Right lobe of liver (tissue), 6 donors: ENCODE measurements at regions not wholly inside any gene's neighbourhood (a gene's known extent, or its start where the extent isn't known, plus 50 kb on each side); places are given as distances from the start of the nearest gene placed in this dataset.
"Not testable (repeated sequence)": the region's sequence is repeated elsewhere in the genome, so short reads cannot be mapped to it uniquely, and the experiment has no call there.

Experiments
- ATAC-seq, 4 donors: fragments of 200-7000 bp; cut with Tn5 transposase; one replicate each; pipeline ENCODE4 v1.9.1; 2020; ENCODE audit warnings: mild to moderate bottlenecking in 4 of 4, moderate library complexity in 4 of 4
- DNase-seq, 3 donors: peaks; one replicate each; pipeline ENCODE4 v3.0.0-alpha.2; 2020
- H3K27ac ChIP-seq, 3 donors: fragments of 200-600 bp; one replicate each; pipeline ENCODE4 v1.8.0; 2022
- H3K27me3 ChIP-seq, 2 donors: fragments of 200-600 bp; one replicate each; pipeline ENCODE4 v1.8.0; 2022
- H3K36me3 ChIP-seq, 4 donors: fragments of 200-600 bp; sonication (generic) in 1 of 4; one replicate each; pipeline versions ENCODE4 v1.5.1 to v1.8.0; 2017 to 2022; ENCODE audit warnings: control low read depth in 1 of 4
- H3K4me1 ChIP-seq, 4 donors: fragments of 200-600 bp; sonication (generic) in 1 of 4; one replicate each; pipeline versions ENCODE4 v1.5.1 to v1.8.0; 2017 to 2022; ENCODE audit warnings: control low read depth in 1 of 4
- H3K4me3 ChIP-seq, 3 donors: fragments of 200-600 bp; one replicate each; pipeline ENCODE4 v1.8.0; 2022
- H3K9me3 ChIP-seq, 4 donors: fragments of 200-600 bp; sonication (generic) in 1 of 4; one replicate each; pipeline versions ENCODE4 v1.5.1 to v1.8.0; 2017 to 2022; ENCODE audit warnings: control low read depth in 1 of 4
- POLR2A ChIP-seq: fragments of 450-650 bp; IDR thresholded peaks from one replicate; pipeline ENCODE4 v1.6.1; 2017; ENCODE audit warnings: antibody characterized with exemption, mild to moderate bottlenecking
- WGBS: methylation state at CpG from one replicate; pipeline ENCODE4 v1.1.6; 2018; ENCODE audit warnings: low coverage, low lambda C conversion rate; ENCODE audit not compliant: insufficient coverage; ENCODE audit errors: missing lambda C conversion rate; 5-methylcytosine and 5-hydroxymethylcytosine counted together
- intact Hi-C, 2 donors: fragments of 100-400 bp; cut with DNase I; formaldehyde crosslinking; loops; one replicate each; pipeline versions ENCODE4 v1.11.2 to v1.14.1; 2022
- TF ChIP-seq, protein P1 (sequence below), 4 donors: fragments of 200-600 bp in 3 of 4; fragments of 450-650 bp in 1 of 4; IDR thresholded peaks; one replicate each; pipeline versions ENCODE4 v1.5.1 to v1.8.0; 2016 to 2022; ENCODE audit warnings: antibody characterized with exemption in 4 of 4, mild to moderate bottlenecking in 2 of 4
- donor health status: DM: no; HTN: yes; CAD: no.
- donor health status: DM: no; HTN: no; CAD: no.
- donor health status: DM: no; HTN: no; CAD: no.
- donor health status: DM: no; HTN: yes; CAD: no.
- donor health status: DM: no; HTN: yes; CAD: no.

DNA sequence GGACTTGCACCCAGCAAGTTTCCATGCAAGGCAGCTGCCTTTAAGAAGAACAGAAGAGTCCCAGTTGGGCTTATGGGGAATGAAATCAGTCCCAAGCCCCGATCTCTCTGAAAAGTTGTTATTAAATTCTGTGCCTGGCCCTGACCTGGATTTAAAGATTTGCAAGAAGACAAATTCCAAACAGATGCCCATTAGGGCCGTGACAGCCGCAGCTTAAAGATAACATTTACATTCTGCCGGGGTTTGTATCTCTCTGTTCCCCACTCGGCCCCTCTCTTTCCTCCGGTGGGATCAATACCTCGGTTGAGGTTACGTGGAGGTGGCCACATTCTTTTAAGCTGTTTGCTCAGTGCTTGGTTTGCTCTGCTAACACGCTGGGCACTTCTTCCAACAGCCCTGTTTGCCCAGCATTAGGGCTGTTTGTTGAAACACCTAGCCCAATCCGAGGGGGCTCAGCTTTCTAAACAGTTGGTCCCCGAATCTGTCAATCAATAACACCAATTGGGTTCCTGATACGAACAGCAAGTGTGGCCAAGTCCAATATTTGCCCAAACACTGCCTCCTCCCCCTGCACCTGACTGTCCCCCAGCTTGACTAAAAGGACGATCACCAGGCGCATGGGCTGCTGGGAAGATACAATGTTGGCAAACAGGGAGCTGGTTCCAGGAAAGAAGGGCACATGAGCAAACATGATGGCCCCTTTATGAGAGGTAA is 108.6 kb downstream of the RPLP1 start:
- TF ChIP-seq, protein P1, sequence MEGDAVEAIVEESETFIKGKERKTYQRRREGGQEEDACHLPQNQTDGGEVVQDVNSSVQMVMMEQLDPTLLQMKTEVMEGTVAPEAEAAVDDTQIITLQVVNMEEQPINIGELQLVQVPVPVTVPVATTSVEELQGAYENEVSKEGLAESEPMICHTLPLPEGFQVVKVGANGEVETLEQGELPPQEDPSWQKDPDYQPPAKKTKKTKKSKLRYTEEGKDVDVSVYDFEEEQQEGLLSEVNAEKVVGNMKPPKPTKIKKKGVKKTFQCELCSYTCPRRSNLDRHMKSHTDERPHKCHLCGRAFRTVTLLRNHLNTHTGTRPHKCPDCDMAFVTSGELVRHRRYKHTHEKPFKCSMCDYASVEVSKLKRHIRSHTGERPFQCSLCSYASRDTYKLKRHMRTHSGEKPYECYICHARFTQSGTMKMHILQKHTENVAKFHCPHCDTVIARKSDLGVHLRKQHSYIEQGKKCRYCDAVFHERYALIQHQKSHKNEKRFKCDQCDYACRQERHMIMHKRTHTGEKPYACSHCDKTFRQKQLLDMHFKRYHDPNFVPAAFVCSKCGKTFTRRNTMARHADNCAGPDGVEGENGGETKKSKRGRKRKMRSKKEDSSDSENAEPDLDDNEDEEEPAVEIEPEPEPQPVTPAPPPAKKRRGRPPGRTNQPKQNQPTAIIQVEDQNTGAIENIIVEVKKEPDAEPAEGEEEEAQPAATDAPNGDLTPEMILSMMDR (IDR thresholded peaks at IDR 0.05), result no peak
- TF ChIP-seq POLR2A, result peak; percentile 40
- no peaks in the 10 kb centered on the region for H3K9me3 ChIP-seq
- H3K27me3 ChIP-seq, result no peaks in the 10 kb centered on the region
- H3K4me3 ChIP-seq, result peak overlapping the region in 2 of 3 donors; percentile 44 to 49
- no peaks in the 10 kb centered on the region for H3K36me3 ChIP-seq
- intact Hi-C loops, result no loop called here
- DNase-seq (peak; percentile 80 to 95 (median 90)), ATAC-seq (peak; percentile 55 to 83 (median 70))
- H3K27ac ChIP-seq, result peak overlapping the region; percentile 78 to 94 (median 89)
- H3K4me1 ChIP-seq, result peaks cover 0 to 58% (median 21%) of the 10 kb centered on the region in 4 donors
- WGBS, result 24% methylated on average over 14 of the region's 14 CpGs

DNA sequence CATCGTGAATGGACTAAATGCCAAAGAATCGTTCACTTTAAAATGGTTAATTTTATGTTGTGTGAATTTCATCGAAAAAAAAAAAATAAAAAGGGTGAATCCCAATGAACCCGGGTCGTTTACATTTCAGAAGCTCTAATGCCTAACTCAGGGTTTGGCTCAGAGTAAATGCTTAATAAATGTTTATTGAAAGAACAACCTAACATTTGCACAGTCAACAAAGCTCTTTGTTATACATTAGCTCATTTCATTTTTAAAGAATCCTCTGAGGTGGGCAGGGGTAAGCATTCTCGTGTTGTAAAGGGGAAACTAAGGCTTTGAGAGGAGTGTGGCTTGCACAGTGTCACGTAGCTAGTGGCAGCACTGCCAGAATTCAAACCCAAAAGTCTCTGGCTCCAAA is 109.5 kb downstream of the RPLP1 start:
- Histone ChIP-seq H3K4me1 (peaks cover 0 to 50% (median 17%) of the 10 kb centered on the region in 4 donors), H3K36me3 (no peaks in the 10 kb centered on the region), H3K27me3 (no peaks in the 10 kb centered on the region), H3K27ac (peak overlapping the region; percentile 78 to 94 (median 89)), H3K9me3 (no peaks in the 10 kb centered on the region), H3K4me3 (peak overlapping the region in 2 of 3 donors; percentile 44 to 49)
- no peak for TF ChIP-seq POLR2A
- TF ChIP-seq, protein P1 (IDR thresholded peaks at IDR 0.05), result no peak
- ATAC-seq (peak; percentile 36 to 56 (median 50)), DNase-seq (no peak)
- intact Hi-C loops, result no loop called here
- 23% methylated on average over 7 of the region's 7 CpGs for WGBS

DNA sequence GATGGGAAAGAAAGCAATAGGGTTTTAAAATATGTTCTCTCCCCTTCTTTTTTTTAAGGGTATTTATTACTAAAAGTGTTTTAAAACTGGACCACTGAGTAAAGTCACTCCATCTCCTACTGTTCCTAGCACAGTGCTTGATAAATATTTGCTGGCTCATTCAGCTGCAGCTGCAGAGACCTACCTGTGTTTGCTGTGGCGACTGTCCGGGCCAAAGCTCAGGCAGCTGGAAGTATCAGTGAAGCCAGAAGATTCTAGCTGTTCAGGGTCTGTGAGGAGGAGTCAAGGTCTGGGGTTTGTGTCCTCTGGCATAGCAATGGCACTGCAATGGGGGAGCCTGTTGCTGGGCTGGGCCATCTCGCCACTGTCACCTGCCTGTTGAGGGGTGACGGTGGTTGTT is 109.9 kb downstream of the RPLP1 start:
- peak; percentile 54 to 83 (median 69) for ATAC-seq
- Histone ChIP-seq H3K27ac (peak overlapping the region; percentile 78 to 94 (median 89)), H3K4me1 (peaks cover 0 to 49% (median 17%) of the 10 kb centered on the region in 4 donors), H3K27me3 (no peaks in the 10 kb centered on the region), H3K9me3 (no peaks in the 10 kb centered on the region), H3K4me3 (peak overlapping the region; percentile 25 to 49 (median 44)), H3K36me3 (no peaks in the 10 kb centered on the region)
- intact Hi-C loops, result no loop called here
- peak; percentile 53 to 88 (median 86) for DNase-seq
- TF ChIP-seq, protein P1 (IDR thresholded peaks at IDR 0.05), result no peak
- TF ChIP-seq POLR2A, result no peak
- WGBS, result 30% methylated on average over 3 of the region's 4 CpGs

DNA sequence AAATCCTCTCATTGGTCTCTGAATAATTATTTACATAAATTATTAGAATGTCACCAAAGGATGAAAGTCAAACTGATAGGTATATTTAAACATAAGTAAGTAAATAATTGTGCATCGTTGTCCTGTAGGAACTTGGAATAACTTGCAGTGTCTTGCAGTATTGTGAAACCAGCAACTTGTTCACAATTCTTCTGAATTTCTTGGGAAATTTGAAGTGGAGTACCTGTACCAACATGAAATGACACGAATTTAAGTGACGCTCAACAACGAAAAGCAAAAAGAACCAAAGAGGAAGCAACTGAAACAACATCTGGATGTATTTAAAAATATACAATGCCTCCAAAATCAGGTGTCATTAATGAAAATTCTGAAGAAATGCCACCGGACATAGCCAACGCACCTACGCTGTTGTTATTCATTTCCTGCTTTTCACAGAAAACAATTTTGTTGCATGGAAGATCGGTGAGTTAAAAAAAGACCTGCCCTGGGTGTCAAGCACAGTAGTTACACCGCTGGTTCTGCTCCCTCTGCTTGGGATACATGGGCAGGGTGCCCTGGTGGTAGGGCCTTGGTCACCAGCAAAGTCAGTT is 112.5 kb downstream of the RPLP1 start:
- no peak overlapping the region for H3K4me3 ChIP-seq

DNA sequence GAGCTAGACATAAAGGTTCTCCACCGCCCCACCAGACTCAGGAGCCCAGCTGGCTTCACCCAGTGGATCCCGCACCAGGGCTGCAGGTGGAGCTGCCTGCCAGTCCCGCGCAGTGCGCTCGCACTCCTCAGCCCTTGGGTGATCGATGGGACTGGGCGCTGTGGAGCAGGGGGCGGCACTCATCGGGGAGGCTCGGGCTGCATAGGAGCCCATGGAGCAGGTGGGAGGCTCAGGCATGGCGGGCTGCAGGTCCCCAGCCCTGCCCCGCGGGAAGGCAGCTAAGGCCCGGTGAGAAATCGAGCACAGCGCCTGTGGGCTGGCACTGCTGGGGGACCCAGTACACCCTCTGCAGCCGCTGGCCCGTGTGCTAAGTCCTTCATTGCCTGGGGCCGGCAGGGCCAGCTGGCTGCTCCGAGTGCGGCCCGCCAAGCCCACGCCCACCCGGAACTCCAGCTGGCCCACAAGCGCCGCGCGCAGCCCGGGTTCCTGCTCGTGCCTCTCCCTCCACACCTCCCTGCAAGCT is 114.7 kb downstream of the RPLP1 start:
- not testable (repeated sequence) for DNase-seq, ATAC-seq

More for the DNA sequence above, 112.5 kb downstream of the RPLP1 start:
- Histone ChIP-seq H3K27ac (no peak overlapping the region), H3K4me1 (peaks cover 0 to 23% (median 5%) of the 10 kb centered on the region in 4 donors), H3K36me3 (no peaks in the 10 kb centered on the region), H3K9me3 (no peaks in the 10 kb centered on the region), H3K27me3 (no peaks in the 10 kb centered on the region)
- no peak for TF ChIP-seq POLR2A
- TF ChIP-seq, protein P1 (IDR thresholded peaks at IDR 0.05), result no peak
- intact Hi-C loops, result no loop called here
- WGBS, result 81% methylated on average over 8 of the region's 9 CpGs
- DNase-seq (no peak), ATAC-seq (no peak)

More for the DNA sequence above, 114.7 kb downstream of the RPLP1 start:
- H3K4me3 ChIP-seq, intact Hi-C loops, H3K27me3 ChIP-seq, H3K27ac ChIP-seq, H3K36me3 ChIP-seq, H3K9me3 ChIP-seq: not testable (repeated sequence)
- 100% methylated on average over 10 of the region's 31 CpGs for WGBS
- peaks cover 0 to 13% (median 0%) of the 10 kb centered on the region in 4 donors for H3K4me1 ChIP-seq
